A549 (cell line): ENCODE measurements at regions not wholly inside any gene's neighbourhood (a gene's known extent, or its start where the extent isn't known, plus 50 kb on each side); places are given as distances from the start of the nearest gene placed in this dataset.

Source experiments
- CTCF ChIP-seq: fragments of >200 bp; sonication (Bioruptor Twin); formaldehyde crosslinking; IDR thresholded peaks from 3 replicates; pipeline ENCODE4 v1.5.1; 2016
- ELK1 ChIP-seq: fragments of 150-350 bp; IDR thresholded peaks from 2 replicates; pipeline ENCODE4 v1.6.1; 2014; ENCODE audit warnings: low read depth, mild to moderate bottlenecking, low read length
- GATA3 ChIP-seq: IDR thresholded peaks from 2 replicates; pipeline ENCODE4 v1.6.1; 2012; ENCODE audit warnings: borderline replicate concordance
- MAFK ChIP-seq: fragments of 450-650 bp; IDR thresholded peaks from 2 replicates; pipeline ENCODE4 v1.6.1; 2014; ENCODE audit not compliant: partially characterized antibody
- POLR2A ChIP-seq: IDR thresholded peaks from 2 replicates; pipeline ENCODE4 v1.6.1; 2012; ENCODE audit warnings: mild to moderate bottlenecking, low read length
- REST ChIP-seq: fragments of 200-600 bp; sonication (generic); IDR thresholded peaks from 2 replicates; pipeline ENCODE4 v1.6.1; 2016; ENCODE audit warnings: antibody characterized with exemption, mild to moderate bottlenecking, moderate library complexity

- TF ChIP-seq MAFK (no peak), ELK1 (no peak), CTCF (no peak), POLR2A (no peak), GATA3 (no peak), REST (no peak)
These were observed 260.5 kb downstream of the CALCRL start for GRCh38 chr2:187187519-187187918.
